Upper lobe of left lung (tissue), 6 donors: ENCODE measurements at regions not wholly inside any gene's neighbourhood (a gene's known extent, or its start where the extent isn't known, plus 50 kb on each side); places are given as distances from the start of the nearest gene placed in this dataset.
A peak's percentile ranks its signal among the peaks of the same experiment; 100 is the strongest.

ENCODE experiments used
- ATAC-seq, 2 donors: fragments of 200-7000 bp; cut with Tn5 transposase; one replicate each; pipeline ENCODE4 v1.9.1; 2022; ENCODE audit warnings: mild to moderate bottlenecking in 2 of 2, moderate library complexity in 2 of 2; ENCODE audit not compliant: low FRiP score in 2 of 2
- DNase-seq, 2 donors: peaks; one replicate each; pipeline ENCODE4 v3.0.0-alpha.2; 2019 to 2020
- H3K27ac ChIP-seq, 4 donors: fragments of 200-600 bp; sonication (generic); one replicate each; pipeline ENCODE4 v1.5.1; 2016 to 2019
- H3K27me3 ChIP-seq, 4 donors: fragments of 200-600 bp; sonication (generic); one replicate each; pipeline ENCODE4 v1.5.1; 2017 to 2019
- H3K36me3 ChIP-seq, 4 donors: fragments of 200-600 bp; sonication (generic); one replicate each; pipeline ENCODE4 v1.5.1; 2016 to 2019
- H3K4me1 ChIP-seq, 4 donors: fragments of 200-600 bp; sonication (generic); one replicate each; pipeline ENCODE4 v1.5.1; 2018 to 2019
- H3K4me3 ChIP-seq, 4 donors: fragments of 200-600 bp; sonication (generic); one replicate each; pipeline ENCODE4 v1.5.1; 2017 to 2019; ENCODE audit warnings: mild to moderate bottlenecking in 2 of 4, moderate library complexity in 1 of 4
- H3K9me3 ChIP-seq, 4 donors: fragments of 200-600 bp; sonication (generic); one replicate each; pipeline ENCODE4 v1.5.1; 2018 to 2019
- CTCF ChIP-seq, 6 experiments: fragments of 450-650 bp in 4 of 6; fragments of 200-600 bp in 2 of 6; sonication (generic) in 2 of 6; IDR thresholded peaks; one replicate each; pipeline ENCODE4 v1.5.1; 2016 to 2019; ENCODE audit warnings: antibody characterized with exemption in 6 of 6
- EP300 ChIP-seq, 4 donors: sonication (generic); formaldehyde crosslinking; IDR thresholded peaks; one replicate each; pipeline ENCODE4 v1.5.1; 2017; ENCODE audit warnings: antibody characterized with exemption in 4 of 4, control low read depth in 2 of 4
- POLR2A ChIP-seq, 4 donors: fragments of 450-650 bp; IDR thresholded peaks; one replicate each; pipeline ENCODE4 v1.5.1; 2016 to 2017; ENCODE audit warnings: antibody characterized with exemption in 4 of 4, mild to moderate bottlenecking in 2 of 4
- POLR2AphosphoS5 ChIP-seq, 2 donors: sonication (generic); formaldehyde crosslinking; IDR thresholded peaks; one replicate each; pipeline ENCODE4 v1.5.1; 2017; ENCODE audit warnings: antibody characterized with exemption in 2 of 2
- WGBS, 2 donors: methylation state at CpG; one replicate each; pipeline ENCODE4 v1.1.5; 2017 to 2018; 5-methylcytosine and 5-hydroxymethylcytosine counted together
- donor health status: DM: no; HTN: no; CAD: no; lungs with moderate emphysema.
- donor health status: DM: no; HTN: yes; CAD: no; lungs with severe emphysema.

GRCh38 chr1:4422504-4423289 lies 231.7 kb upstream of the AJAP1 start:
- WGBS, 2 donors, result 55 to 64% methylated on average over 15 to 18 of the region's 18 CpGs
- Histone ChIP-seq H3K36me3 (no peaks in the 10 kb centered on the region), H3K9me3 (peaks cover 0 to 7% (median 0%) of the 10 kb centered on the region in 4 donors), H3K4me1 (no peaks in the 10 kb centered on the region), H3K27me3 (no peaks in the 10 kb centered on the region), H3K4me3 (no peak overlapping the region), H3K27ac (no peak overlapping the region)
- DNase-seq (peak in 1 of 2 donors; percentile 33), ATAC-seq (no peak)
- TF ChIP-seq EP300 (IDR thresholded peaks at IDR 0.05) (no peak), POLR2A (IDR thresholded peaks at IDR 0.05) (no peak), POLR2AphosphoS5 (IDR thresholded peaks at IDR 0.05) (no peak), CTCF (IDR thresholded peaks at IDR 0.05) (no peak)

- Histone ChIP-seq H3K4me1 (no peaks in the 10 kb centered on the region), H3K27ac (no peak overlapping the region), H3K27me3 (no peaks in the 10 kb centered on the region), H3K4me3 (no peak overlapping the region), H3K36me3 (no peaks in the 10 kb centered on the region), H3K9me3 (peaks cover 0 to 7% (median 0%) of the 10 kb centered on the region in 4 donors)
- DNase-seq, result no peak
- no peak for ATAC-seq
- 86 to 87% methylated on average over 8 of the region's 8 CpGs for WGBS, 2 donors
- no peak for TF ChIP-seq POLR2A (IDR thresholded peaks at IDR 0.05)
Measured at GRCh38 chr1:4424254-4424653, 230.2 kb upstream of the AJAP1 start.

GRCh38 chr1:4424766-4425165 lies 229.6 kb upstream of the AJAP1 start:
- Histone ChIP-seq H3K36me3 (no peaks in the 10 kb centered on the region), H3K4me1 (no peaks in the 10 kb centered on the region), H3K27me3 (no peaks in the 10 kb centered on the region), H3K27ac (no peak overlapping the region), H3K9me3 (peaks cover 0 to 2% (median 0%) of the 10 kb centered on the region in 4 donors), H3K4me3 (no peak overlapping the region)
- WGBS, 2 donors, result 88% methylated on average over 8 to 10 of the region's 10 CpGs
- no peak for ATAC-seq
- peak in 1 of 2 donors; percentile 43 for DNase-seq
- TF ChIP-seq POLR2A (IDR thresholded peaks at IDR 0.05) (no peak), CTCF (IDR thresholded peaks at IDR 0.05) (no peak), POLR2AphosphoS5 (IDR thresholded peaks at IDR 0.05) (no peak), EP300 (IDR thresholded peaks at IDR 0.05) (no peak)

- DNase-seq, result no peak
- Histone ChIP-seq H3K4me1 (no peaks in the 10 kb centered on the region), H3K36me3 (no peaks in the 10 kb centered on the region), H3K27ac (no peak overlapping the region), H3K9me3 (no peaks in the 10 kb centered on the region), H3K4me3 (no peak overlapping the region), H3K27me3 (no peaks in the 10 kb centered on the region)
- no peak for ATAC-seq
- 79 to 82% methylated on average over 9 to 11 of the region's 11 CpGs for WGBS, 2 donors
- no peak for TF ChIP-seq CTCF (IDR thresholded peaks at IDR 0.05)
- no peak for TF ChIP-seq EP300 (IDR thresholded peaks at IDR 0.05)
- no peak for TF ChIP-seq POLR2A (IDR thresholded peaks at IDR 0.05)
Measured at GRCh38 chr1:4425892-4426291, 228.5 kb upstream of the AJAP1 start.

- Histone ChIP-seq H3K4me3 (no peak overlapping the region), H3K36me3 (no peaks in the 10 kb centered on the region), H3K4me1 (no peaks in the 10 kb centered on the region), H3K27ac (no peak overlapping the region), H3K27me3 (no peaks in the 10 kb centered on the region), H3K9me3 (no peaks in the 10 kb centered on the region)
- ATAC-seq (no peak), DNase-seq (no peak)
- TF ChIP-seq EP300 (IDR thresholded peaks at IDR 0.05) (no peak), POLR2A (IDR thresholded peaks at IDR 0.05) (no peak), POLR2AphosphoS5 (IDR thresholded peaks at IDR 0.05) (no peak), CTCF (IDR thresholded peaks at IDR 0.05) (no peak)
Measured at GRCh38 chr1:4428711-4429110, 225.7 kb upstream of the AJAP1 start.
